Activated CD4-positive, alpha-beta T cell treated with anti-CD3 and anti-CD28 coated beads, Interleukin-2, Interleukin-4, amounts not matched to agents 100 ng/mL and 50 ng/mL, durations not matched to agents 16 hours and 8 hours (primary cell): ENCODE measurements at regions not wholly inside any gene's neighbourhood (a gene's known extent, or its start where the extent isn't known, plus 50 kb on each side); places are given as distances from the start of the nearest gene placed in this dataset.

Experiments used
- DNase-seq: peaks from one replicate; pipeline ENCODE4 v3.0.0-alpha.2; 2020; ENCODE audit warnings: low spot score

DNA sequence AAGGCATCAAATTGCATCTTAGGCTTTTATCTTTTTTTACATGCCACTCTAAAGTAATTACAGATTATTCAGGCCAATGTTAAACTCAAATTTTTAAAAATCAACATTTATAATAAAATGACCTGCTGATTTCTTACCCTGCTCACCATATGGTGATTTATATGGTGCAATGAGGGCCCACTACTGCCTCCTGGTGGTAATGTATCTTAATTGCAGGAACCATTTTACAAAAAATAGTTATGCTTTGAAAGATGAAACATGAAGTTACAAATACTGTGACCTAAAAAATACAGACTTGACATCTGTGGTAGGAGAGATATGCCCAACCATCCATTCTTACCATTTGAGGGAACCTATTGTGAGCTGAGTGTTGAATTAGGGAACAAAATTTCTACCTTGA, 292.6 kb upstream of the TAS2R1 start:
- DNase-seq, result no peak

DNA sequence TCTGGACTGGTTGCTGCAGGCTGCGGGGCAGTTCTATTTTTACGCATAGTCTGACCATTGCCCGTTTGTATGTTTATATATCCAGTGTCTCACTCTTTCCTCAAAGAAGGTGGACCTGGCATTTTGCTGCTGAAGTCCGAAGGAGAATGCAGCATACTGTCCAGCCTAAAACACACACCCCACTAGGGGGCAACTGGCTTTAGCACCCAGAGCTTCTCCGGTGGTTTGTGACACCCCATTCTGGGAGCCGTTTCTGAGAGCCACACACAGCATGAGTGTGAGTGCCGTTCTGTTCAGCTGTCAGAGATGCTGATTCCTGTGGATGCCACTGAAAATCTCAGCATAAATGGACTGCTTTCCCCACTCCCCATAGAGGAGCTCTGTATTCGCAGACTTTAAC, 290.5 kb upstream of the TAS2R1 start:
- no peak for DNase-seq

DNA sequence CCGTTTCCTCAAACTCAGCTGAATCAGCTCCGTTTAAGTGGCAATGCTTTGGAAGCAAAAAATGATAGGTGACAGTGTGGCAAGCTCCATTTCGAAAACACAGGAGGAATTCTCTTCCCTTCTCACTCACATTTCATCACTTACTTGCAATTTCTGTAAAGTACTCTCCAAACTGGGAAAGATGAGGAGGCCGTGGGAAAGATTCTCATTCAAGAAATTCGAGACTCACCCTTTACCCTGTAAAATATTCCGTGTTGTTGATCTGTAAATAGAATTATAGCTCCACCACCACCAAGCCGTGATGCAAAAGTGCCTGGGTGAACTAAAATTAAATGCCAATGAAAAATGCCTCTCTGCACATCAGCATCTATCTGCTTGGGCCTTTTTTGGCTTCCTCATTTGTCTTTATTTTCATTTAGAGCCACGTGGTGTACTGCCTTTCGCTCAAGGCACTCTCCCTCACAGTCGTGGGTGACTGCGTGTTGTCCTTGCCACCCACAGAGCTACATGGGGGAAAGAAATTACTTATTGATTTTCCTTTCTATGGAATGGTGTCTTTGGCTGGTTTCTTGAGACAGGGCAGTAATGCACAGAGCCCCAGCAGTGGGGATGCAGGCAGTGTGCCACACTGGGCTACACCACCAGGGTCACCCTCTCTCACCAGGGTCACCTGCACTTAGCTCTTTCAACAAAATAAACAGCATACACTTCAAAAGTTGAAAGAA, 289.3 kb upstream of the TAS2R1 start:
- DNase-seq, result no peak

DNA sequence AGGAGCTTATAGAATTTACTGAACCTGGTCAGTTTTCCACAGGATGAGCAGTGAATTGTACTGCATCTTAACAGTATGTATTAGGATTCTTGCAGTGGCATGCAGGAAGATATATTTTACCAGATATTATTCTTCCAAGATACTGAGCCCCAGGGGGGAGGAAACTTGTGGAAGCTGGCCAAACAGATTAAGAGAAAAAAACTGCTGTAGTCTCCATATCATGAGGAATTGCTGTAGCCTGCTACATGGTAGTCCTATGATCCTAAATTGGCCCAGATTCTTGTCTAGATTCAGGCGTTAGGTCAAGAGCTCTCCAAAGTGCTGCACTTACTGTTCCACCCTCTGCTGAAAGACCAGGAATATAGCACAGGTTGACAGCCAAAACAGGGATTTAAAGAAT, 275.5 kb upstream of the TAS2R1 start:
- no peak for DNase-seq

DNA sequence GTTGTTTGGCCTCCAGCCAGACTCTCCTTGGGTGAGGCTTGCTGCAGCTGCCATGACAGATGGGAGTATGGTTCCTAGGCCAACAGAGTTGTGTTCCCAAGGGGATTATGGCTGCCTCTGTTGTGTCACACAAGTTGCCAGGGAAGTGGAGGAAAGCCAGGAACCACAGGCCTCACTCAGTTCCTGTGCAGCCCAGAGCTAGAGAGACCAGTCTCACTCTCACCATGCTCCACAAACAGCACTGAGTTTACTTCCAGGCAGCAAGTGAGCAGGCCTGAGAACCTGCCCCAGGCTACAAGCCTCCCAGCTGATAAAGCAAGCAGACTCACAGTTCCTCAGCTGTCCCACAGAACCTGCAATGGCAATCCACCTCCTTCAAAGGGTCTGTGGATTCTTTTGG, 273.6 kb upstream of the TAS2R1 start:
- no peak for DNase-seq

DNA sequence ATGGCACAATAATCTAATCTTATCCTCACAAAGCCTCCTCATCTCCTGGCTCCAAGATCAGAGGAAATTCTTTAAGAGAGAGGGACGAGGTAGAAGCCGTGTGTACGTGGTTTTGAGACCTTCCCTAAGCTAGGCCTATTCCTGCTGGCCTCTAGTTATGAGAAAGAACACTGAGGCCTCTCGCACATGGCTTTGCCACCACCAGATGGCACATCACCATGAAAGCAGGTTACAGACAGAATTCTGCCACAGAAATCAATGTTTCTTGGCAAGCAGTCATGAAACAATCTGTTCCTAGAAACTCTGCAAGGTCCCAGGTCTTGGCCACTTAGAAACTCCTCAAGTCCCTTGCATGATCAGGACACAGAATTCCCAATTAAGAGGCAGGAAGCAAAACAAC, 268.2 kb upstream of the TAS2R1 start:
- no peak for DNase-seq

DNA sequence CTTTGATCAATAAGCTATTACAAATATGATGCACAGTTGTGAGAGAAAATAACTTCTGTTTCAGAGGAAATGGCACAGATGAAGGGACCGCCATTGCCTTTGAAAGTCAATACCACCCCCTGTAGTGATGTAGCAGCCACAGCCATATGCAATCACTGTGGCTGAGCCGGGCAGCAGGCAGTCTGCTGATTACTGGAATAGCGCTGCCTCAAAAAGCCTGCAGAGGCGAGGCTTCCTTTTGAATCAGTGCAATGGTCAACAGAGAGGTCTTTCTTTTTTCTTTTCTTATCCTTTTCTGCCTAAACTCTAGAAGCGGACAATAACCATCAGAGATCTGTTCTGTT, 265.1 kb upstream of the TAS2R1 start:
- DNase-seq, result no peak

DNA sequence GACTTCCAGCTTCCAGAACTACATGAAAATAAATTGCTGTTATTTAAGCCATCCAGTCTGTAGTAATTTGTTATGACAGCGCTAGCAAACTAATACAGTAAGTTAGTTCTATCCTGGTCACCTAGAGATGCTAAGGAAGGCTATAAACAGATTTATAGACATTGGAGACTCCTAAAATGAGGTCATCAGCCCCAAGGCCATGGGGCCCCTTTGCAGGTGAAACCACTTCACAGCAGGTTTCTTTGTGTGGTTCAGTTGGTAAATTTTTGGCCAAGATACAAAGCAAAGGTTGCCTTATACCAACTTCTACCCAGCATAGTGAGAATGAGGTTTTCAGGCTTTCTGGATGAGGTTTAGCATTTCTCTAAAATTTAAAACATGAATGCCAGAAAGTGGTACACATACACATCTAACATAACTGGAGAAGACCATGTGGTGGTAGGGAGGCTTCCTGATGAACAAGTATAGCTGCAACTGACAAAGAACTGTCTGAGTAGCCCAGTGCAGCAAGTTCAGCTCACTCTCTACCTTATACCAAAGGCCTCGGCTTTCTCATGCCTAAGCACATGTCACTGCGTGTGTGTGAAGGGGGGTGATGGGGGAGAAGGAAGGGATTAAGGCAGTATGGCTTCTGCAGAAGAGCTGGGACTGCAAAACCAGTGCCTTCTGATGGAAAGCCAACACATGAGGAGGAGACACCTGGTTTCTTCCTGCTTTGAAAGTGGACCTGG, 264.6 kb upstream of the TAS2R1 start:
- DNase-seq, result no peak

DNA sequence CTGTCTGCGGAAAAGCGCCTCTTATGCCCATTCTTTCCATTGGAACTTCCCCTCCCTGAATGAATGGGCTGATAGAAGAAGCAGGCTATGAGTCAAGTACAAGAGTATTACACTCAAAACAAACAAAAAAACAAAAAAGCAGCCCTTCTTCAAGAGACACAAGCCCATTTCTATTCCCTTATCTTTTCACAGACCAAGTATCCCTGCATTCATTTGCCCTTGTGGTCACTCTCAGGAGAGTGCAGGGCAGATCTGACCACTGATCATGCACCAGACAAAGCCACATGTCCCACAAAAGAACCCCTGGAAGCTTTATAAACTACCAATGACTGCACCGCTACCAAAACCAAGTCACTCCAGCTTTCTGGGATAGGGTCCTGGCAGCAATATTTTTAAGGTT, 262.5 kb upstream of the TAS2R1 start:
- DNase-seq, result no peak

DNA sequence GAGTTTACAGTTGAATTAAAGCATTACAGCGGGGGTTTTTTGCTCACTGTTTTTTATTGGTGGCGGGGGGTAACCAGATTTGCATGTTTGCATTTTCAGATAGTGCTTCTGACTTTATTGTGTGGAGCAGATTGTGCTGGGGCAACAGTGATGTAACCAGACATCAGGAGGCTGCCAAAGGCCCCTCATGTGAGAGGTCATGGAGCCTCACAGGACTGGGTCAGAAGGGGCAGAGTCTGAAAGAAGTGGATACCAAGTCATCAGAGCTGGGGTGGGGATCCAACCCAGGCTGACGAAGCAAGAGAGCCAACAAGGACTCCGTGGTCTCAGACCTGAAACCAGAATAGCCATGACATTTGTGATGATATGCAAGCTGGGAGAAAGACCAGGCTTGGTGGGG, 259.4 kb upstream of the TAS2R1 start:
- no peak for DNase-seq

DNA sequence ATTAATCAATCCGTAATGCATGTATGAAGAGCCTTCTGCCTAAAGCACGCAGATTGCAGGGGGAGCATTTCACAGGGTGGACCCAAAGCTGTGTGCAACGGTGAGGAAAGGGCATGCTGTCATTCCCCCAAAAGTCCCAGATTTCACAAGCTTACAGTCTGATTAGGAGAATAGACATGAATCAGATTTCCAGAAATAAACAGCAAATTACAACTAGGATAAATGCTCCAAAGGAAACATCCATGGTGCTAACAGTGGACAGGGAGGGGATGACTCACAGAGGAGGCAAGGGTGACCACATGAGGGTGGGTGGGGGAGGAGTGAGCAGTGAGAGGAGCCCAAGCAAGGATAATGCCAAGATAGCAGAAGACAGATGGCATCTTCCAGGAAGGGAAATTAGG, 258.4 kb upstream of the TAS2R1 start:
- DNase-seq, result no peak

DNA sequence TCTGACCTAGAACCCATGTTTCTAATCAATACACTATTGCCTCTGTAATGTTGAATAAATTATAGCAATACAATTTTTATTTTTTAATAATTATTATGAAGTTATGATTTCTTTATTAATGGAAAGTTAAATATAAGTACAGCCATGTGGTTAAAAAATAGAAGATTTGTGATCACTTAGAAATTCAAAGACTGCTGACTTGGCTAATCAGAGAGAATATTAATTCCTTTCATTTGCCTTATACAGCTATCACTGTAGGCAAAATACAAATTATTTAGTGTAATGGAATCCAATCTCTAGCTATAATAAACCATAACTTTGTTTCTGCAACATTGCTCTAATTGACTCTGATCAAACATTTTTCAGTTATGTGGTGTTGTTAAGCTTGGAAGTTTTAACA, 255.0 kb upstream of the TAS2R1 start:
- DNase-seq, result no peak

DNA sequence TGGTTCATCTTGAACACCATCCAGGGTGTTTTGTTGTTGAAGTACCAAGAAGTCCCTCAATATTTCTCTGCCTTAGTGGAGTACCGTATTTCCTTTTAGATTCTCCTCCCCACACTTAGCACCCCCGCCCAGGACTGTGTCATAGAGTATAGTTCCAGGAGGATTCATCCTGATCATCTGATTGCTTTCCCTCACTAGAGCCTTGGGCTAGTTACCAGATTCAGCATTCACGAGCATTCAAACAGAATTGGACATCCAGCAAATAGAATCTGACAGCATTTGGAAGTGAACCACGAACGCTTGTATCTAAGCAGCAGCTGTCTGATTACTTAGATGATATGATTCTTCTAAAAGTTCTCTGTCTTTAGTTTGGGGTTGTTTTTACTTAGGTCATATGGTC, 248.1 kb upstream of the TAS2R1 start:
- no peak for DNase-seq

DNA sequence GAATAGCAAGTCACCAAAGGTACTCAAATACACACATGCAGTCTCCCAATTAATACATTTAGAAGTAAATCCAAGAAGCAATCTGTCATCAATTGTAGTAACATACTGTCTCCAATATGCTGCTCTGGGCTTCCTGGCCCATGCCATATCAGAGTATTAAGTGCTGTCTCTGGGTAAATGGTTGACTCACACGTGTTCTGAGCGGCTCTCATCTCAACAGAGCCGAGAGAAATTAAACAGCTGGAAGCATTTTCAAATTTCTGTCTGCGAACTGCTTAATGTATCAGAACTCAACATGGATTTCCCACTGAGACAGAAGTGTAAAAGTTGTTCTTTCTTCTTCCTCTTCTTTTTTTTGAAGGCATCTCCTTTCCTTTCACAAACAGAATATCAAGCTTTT, 247.3 kb upstream of the TAS2R1 start:
- no peak for DNase-seq

DNA sequence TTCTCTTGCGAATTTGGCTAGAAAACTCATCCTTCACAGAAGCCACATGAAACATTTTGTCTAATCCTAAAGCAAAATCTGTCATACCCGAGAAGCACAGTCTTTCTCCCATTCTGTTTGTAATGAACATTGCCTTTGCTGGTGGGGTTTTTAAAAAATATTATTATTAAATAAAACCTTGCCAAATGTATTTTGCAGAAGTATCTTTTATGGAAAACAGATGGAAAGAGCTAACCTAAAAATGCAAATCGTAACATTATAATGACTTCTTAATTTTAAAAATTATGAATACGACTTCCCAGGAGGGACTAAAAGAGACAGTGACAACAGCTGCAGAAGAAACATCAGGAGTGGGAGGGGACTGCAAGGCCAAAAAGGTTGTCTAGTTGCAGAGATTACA, 246.3 kb upstream of the TAS2R1 start:
- DNase-seq, result no peak

DNA sequence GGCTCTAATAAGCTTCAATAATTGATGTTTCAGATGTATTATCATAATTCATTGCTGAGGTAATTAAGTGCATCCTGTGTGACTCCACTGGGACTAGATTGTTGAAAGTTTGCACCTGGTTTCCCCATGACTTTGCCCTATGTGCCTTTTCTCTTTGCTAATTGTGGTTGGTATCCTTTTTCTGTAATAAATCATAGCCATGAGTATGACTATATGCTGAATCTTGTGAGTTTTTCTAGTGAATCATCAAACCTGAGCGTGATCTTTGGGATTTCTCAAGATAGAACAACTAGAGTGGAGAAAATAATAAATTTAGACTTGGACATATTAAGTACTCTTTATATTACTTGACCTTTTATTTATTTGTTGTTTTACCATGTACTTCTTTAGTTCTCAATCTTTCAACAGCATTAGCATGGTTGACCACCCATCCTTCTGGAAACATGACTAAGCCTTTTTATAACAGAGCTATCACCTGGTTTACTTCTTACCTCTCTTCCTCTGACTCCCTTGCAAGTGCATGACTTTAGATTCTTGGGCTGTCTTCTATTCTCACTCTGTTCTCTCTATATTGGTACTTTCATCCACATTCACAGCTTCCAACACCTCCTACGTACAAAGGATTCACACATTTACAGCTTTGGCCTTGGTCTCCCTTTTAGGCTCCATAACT, 239.6 kb upstream of the TAS2R1 start:
- no peak for DNase-seq

DNA sequence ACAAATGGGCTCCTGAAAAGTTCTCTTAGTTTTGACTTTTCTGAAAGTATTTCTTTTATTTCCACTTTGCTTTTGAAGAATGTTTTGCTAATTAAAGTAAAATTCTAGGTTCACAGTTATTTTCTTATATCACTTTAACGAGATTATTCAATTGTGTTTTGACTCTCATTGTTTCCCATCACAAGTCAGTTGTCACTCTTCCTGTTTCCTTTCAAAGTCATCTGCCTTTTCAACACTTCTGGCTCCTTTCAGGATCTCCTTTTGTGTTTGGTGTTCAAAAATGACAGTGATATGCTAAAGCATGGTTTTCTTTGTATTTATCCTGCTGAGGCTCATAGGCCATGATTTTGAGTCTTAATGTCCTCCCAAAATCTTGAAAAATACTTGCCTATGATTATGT, 235.4 kb upstream of the TAS2R1 start:
- DNase-seq, result no peak

DNA sequence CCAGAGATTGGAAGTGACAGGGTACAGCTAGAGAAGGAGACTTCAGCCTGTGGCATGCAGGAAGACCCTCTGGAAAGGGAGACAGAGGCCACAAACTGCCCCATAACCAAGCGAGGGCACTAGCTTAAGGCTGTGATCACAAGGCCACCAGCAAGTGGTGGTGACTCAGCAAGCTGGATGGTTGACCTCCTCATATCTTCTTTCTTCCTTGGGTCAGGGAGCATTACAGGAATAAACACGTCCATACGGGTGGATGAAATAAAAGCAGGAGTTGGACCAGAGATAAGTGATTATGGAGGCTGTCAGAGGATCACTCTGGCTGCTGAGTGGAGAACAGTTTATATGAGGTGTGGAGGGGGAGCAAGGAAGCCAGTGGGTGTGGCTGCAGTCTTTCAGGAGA, 234.6 kb upstream of the TAS2R1 start:
- no peak for DNase-seq

DNA sequence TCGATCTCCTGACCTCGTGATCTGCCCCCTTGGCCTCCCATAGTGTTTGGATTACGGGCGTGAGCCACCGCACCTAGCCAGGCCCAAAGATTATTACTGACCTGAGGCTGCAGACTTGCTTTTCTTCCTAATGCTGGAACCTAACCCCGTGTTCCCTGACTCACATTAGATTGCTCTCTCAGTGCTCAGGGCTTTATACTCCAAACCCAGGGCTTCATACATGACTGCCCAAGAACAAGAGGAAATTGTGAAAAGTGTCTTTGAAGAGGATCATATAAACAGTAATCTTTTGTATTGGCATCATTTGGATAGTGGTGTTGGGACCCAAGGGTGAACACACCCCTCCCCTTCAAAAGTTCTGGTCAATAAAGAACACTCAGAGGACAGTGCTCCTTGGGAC, 233.3 kb upstream of the TAS2R1 start:
- no peak for DNase-seq

DNA sequence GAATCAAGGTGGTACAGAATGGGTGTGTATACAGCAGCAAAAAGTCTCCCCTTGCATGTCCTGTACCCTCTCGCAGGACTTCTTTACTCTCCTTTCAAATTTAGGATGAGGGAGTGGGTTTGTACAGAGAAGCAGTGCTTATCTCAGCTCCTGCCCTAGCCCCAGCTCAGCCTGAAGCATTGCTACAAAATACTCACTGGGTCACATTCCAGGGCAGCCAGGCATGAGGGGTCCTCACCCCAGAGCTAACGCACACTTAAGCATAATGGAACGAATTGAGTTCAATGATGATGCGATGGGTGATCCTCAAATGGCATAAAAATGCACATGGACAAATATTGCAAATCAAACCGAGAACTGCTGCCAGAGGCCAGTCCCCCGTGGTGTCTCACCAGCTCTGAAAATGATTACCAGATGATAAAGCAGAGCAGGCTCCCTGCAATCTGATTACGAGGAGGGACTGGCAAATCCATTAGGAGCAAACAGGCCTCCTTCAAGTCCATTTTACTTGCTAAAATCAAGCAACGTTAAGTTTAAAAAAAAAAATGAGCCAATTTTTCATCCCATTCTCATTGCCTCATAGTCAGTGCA, 231.6 kb upstream of the TAS2R1 start:
- no peak for DNase-seq

DNA sequence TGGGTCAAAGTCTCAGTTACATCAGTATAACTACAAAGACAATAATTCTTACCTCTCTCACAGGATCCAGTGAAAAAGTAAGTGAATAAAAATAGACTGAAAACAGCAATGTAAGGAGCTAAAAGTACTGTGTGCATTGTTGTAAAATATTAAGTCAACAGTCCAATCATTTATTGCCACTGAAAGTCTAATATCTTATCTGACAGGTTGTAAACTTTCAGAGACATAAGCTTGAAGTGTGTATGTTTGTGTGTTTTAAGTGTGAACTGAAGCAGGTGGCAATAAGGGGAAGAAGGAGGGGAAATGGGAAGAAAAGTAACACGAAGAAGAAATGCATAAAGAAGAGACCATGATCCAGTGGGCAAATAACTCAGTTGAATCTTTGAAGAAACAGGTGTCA, 229.7 kb upstream of the TAS2R1 start:
- DNase-seq, result no peak

DNA sequence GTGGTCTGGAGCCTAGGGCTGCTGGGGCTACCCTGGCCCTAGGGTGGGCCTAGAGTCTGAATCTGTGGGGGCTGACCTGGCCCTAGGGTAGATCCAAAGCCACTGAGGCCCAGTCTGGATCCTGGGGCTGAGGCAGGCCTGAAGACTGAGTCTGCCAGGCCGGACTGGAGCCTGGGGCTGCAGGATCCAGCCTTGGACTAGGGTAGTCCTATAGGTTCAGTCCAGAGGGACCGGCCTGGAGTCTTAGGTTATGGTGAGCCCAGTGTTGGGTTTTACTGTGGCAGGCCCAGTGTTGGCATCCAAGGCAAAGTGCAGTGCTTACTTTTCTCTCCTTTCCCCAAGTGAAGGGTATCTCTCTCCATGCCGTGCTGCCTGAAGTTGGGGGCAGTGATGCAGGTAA, 227.9 kb upstream of the TAS2R1 start:
- DNase-seq, result no peak

DNA sequence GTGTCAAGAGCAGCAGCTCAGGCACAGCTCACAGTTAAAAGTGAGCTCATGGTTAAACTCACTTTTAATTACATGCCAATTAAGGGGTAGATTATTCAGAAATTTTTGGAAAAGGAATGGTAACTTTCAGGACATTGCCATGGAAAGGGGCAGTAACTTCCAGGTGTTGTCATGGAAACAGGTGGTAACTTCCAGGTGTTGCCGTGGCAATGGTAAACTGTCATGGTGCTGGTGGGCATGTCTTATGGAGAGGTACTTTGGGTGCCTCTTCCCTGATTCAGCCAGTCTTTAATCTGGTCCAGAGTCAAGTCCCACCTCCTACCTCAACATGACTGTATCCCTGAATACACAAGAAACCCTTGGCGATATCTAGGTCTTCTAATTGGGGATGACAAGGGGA, 223.2 kb upstream of the TAS2R1 start:
- DNase-seq, result no peak
